DND-41 (cell line): ENCODE measurements at regions not wholly inside any gene's neighbourhood (a gene's known extent, or its start where the extent isn't known, plus 50 kb on each side); places are given as distances from the start of the nearest gene placed in this dataset.

Experiments
- ATAC-seq: fragments of 200-7000 bp; cut with Tn5 transposase; 3 replicates; pipeline ENCODE4 v1.9.1; 2021; ENCODE audit warnings: low read depth; ENCODE audit not compliant: insufficient read depth
- DNase-seq: peaks from one replicate; pipeline ENCODE4 v3.0.0-alpha.2; 2020
- H2AFZ ChIP-seq: 2 replicates; pipeline ENCODE4 v1.6.0; 2012; ENCODE audit warnings: low read depth, low read length
- H3K27ac ChIP-seq: 2 replicates; pipeline ENCODE4 v1.5.1; 2012; ENCODE audit warnings: low read length, inconsistent platforms
- H3K27me3 ChIP-seq: fragments of 200-600 bp; sonication (generic); 2 replicates; pipeline ENCODE4 v1.6.0; 2012; ENCODE audit warnings: low read length, mild to moderate bottlenecking, inconsistent platforms; ENCODE audit not compliant: insufficient read depth, poor library complexity
- H3K36me3 ChIP-seq: 2 replicates; pipeline ENCODE4 v1.5.1; 2012; ENCODE audit warnings: low read length, inconsistent platforms; ENCODE audit not compliant: insufficient read depth
- H3K4me1 ChIP-seq: 2 replicates; pipeline ENCODE4 v1.5.1; 2012; ENCODE audit warnings: mild to moderate bottlenecking, low read length; ENCODE audit not compliant: insufficient read depth
- H3K4me2 ChIP-seq: 2 replicates; pipeline ENCODE4 v1.6.0; 2012; ENCODE audit warnings: mild to moderate bottlenecking, moderate library complexity, low read length, inconsistent platforms; ENCODE audit not compliant: insufficient read depth
- H3K4me3 ChIP-seq, 2 experiments: fragments of 200-600 bp in 1 of 2; shearing (Covaris generic) in 1 of 2; 2 replicates each; pipeline ENCODE4 v1.5.1; 2012 to 2016; ENCODE audit warnings: inconsistent platforms in 2 of 2, low read length in 2 of 2, mild to moderate bottlenecking in 2 of 2, low read depth in 1 of 2, moderate library complexity in 1 of 2
- H3K79me2 ChIP-seq: 2 replicates; pipeline ENCODE4 v1.6.0; 2012; ENCODE audit warnings: low read length, inconsistent platforms; ENCODE audit not compliant: insufficient read depth
- H3K9ac ChIP-seq: 2 replicates; pipeline ENCODE4 v1.6.0; 2012; ENCODE audit warnings: low read depth, mild to moderate bottlenecking, inconsistent platforms, low read length, moderate library complexity
- H3K9me3 ChIP-seq: 2 replicates; pipeline ENCODE4 v1.5.1; 2012; ENCODE audit warnings: low read length, moderate library complexity, mild to moderate bottlenecking, inconsistent platforms; ENCODE audit not compliant: insufficient read depth, severe bottlenecking
- H4K20me1 ChIP-seq: 2 replicates; pipeline ENCODE4 v1.6.0; 2012; ENCODE audit warnings: low read length; ENCODE audit not compliant: insufficient read depth
- CTCF ChIP-seq: IDR thresholded peaks from 2 replicates; pipeline ENCODE4 v1.5.1; 2012; ENCODE audit warnings: borderline replicate concordance, low read length, moderate library complexity, mild to moderate bottlenecking; ENCODE audit not compliant: poor library complexity, severe bottlenecking; ENCODE audit errors: extremely low read depth
- EZH2 ChIP-seq: IDR thresholded peaks from 3 replicates; pipeline ENCODE4 v1.6.1; 2012; ENCODE audit warnings: borderline replicate concordance, low read depth, mild to moderate bottlenecking, moderate library complexity, low read length, inconsistent platforms; ENCODE audit not compliant: severe bottlenecking

GRCh38 chr4:38386005-38386551, 277.9 kb upstream of the KLF3 start:
- H3K27ac ChIP-seq = no peak overlapping the region

GRCh38 chr4:38386654-38387188, 277.3 kb upstream of the KLF3 start:
- H3K27ac ChIP-seq = no peak overlapping the region
- no peak overlapping the region for H2AFZ ChIP-seq
- ATAC-seq (no peak), DNase-seq (no peak)
- H3K4me1 ChIP-seq = no peaks in the 10 kb centered on the region
- peaks cover 4% of the 10 kb centered on the region for H3K9me3 ChIP-seq
- no peaks in the 10 kb centered on the region for H3K79me2 ChIP-seq
- H4K20me1 ChIP-seq = no peaks in the 10 kb centered on the region
- no peak overlapping the region for H3K4me2 ChIP-seq
- no peaks in the 10 kb centered on the region for H3K36me3 ChIP-seq
- no peak overlapping the region for H3K4me3 ChIP-seq
- H3K27me3 ChIP-seq = peaks cover 2% of the 10 kb centered on the region
- no peak for TF ChIP-seq CTCF
- no peak for TF ChIP-seq EZH2
- no peak overlapping the region for H3K9ac ChIP-seq

More at GRCh38 chr4:38386005-38386551, 277.9 kb upstream of the KLF3 start:
- no peak overlapping the region for H3K4me2 ChIP-seq
- no peaks in the 10 kb centered on the region for H4K20me1 ChIP-seq
- H3K4me3 ChIP-seq = no peak overlapping the region
- H3K27me3 ChIP-seq = peaks cover 2% of the 10 kb centered on the region
- no peak overlapping the region for H3K9ac ChIP-seq
- peaks cover 3% of the 10 kb centered on the region for H3K9me3 ChIP-seq
- no peaks in the 10 kb centered on the region for H3K79me2 ChIP-seq
- no peaks in the 10 kb centered on the region for H3K36me3 ChIP-seq
- DNase-seq = no peak
- ATAC-seq = no peak
- no peaks in the 10 kb centered on the region for H3K4me1 ChIP-seq
- TF ChIP-seq EZH2 = no peak
- no peak for TF ChIP-seq CTCF
- no peak overlapping the region for H2AFZ ChIP-seq

- Histone ChIP-seq H3K27me3 (peaks cover 2% of the 10 kb centered on the region), H2AFZ (no peak overlapping the region), H3K4me2 (no peak overlapping the region), H3K9ac (no peak overlapping the region), H3K27ac (no peak overlapping the region), H3K4me1 (no peaks in the 10 kb centered on the region), H3K4me3 (no peak overlapping the region), H3K9me3 (peaks cover 10% of the 10 kb centered on the region), H3K79me2 (no peaks in the 10 kb centered on the region), H4K20me1 (no peaks in the 10 kb centered on the region), H3K36me3 (no peaks in the 10 kb centered on the region)
- ATAC-seq (no peak), DNase-seq (no peak)
- TF ChIP-seq CTCF (no peak), EZH2 (no peak)
These were observed 276.7 kb upstream of the KLF3 start for GRCh38 chr4:38387348-38387747.
